GM19324 (cell line): ENCODE measurements at regions not wholly inside any gene's neighbourhood (a gene's known extent, or its start where the extent isn't known, plus 50 kb on each side); places are given as distances from the start of the nearest gene placed in this dataset.
"Not testable (repeated sequence)": the region's sequence is repeated elsewhere in the genome, so short reads cannot be mapped to it uniquely, and the experiment has no call there.

ENCODE experiments used
- ATAC-seq: cut with Tn5 transposase; IDR thresholded peaks from one replicate; pipeline ENCODE4 v1.9.1; 2021; ENCODE audit warnings: mild to moderate bottlenecking, moderate library complexity; ENCODE audit not compliant: unreplicated experiment, low FRiP score

GRCh38 chr10:28139138-28139537 is 140.3 kb upstream of the ODAD2 start:
- no peak for ATAC-seq

DNA sequence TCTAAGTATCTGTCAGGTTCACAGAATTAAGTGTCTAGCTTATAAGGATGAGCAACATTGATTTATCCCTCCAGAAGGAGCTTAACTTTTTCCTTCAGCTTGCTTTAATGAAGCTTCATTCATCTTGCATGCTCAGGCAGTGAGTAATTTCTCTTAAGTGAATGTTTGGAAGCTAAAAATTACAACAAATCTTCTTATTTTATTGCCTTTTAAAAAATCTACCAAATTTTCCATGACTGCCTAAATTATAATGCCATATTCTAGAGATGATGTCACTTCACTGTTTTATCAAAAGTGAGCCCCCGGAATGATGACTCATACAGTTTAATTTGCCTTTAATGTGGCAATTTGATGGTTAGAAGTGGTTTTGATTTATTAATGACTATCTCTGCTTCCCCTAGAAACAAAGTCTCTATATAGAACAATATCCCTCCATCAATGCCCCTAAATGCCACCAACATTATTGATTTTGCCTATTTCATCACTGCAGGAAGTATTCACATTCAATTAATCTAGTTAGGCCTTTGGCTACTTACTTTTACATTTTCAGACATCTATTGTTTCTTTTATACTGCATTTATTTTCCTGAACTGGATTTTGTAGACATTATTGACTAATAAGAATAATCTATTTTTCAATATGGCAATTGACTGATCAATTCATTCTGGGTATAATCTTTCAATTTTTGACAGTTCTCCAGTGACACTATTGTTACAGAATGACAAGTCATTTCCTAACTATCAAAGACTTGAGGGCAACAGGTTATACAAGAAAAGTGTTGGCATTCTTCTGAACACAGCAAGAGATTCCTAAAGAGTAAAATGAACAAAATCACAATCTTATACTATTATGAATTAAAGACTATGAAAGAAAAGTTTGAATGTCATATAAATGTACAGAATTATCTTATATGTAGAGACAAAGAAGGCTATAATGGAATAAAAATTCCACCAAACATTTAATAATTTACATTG is 139.3 kb upstream of the ODAD2 start:
- ATAC-seq: no peak

DNA sequence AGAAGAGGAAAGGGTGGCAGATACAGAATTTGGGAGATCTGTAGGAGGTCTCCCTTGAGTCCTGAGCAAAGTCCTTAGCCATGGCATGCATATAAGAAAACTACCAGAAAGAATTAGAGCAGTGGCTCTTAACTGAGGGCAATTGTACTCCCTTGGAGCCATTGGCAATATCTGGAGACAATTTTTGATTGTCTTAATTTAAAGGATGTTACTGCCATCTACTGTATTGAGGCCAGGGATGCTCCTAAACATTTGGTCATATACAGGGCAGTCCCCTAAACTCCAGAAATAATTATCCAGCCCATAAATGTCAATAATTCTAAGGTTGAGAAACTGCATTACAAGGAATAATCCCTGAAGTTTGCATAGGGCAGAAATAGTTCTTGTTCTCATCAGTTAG is 136.4 kb upstream of the ODAD2 start:
- no peak for ATAC-seq

DNA sequence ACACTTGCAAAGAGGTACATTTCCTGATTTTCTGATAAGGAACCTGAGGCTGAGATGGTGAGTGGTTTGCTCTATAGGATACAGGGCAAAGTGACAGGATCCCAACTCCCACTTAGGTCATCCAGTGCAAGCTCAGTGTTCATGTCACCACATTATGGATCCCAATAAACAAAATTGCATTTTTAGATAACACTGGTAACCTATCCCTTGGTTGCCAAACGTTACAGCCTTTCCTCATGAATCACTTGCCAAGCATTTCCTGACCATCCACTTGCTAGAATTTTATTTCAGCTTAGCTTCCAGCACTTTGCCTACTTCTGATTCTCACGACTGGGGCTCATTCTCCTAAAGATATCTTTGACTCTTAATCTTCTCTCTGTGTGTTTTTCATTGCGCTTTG is 131.4 kb upstream of the ODAD2 start:
- no peak for ATAC-seq

DNA sequence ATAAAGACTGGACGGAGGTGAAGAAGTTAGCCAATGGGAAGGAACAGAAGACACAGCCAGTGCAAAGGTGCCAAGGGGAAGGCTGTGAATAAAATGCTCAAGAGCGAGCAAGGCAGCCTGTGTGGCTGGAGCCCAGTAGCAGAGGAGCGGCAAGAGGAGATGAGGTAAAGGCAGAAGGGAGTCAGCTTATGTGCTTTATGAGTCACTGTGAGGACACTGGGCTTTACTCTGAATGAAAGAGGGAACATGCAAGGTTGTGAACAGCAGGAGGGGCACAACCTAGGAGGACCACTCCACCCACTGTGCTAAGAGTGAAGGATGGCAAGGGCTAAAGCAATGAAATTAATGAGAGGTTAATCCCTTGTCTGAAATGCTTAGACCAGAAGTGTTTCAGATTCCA is 129.0 kb upstream of the ODAD2 start:
- ATAC-seq: no peak

DNA sequence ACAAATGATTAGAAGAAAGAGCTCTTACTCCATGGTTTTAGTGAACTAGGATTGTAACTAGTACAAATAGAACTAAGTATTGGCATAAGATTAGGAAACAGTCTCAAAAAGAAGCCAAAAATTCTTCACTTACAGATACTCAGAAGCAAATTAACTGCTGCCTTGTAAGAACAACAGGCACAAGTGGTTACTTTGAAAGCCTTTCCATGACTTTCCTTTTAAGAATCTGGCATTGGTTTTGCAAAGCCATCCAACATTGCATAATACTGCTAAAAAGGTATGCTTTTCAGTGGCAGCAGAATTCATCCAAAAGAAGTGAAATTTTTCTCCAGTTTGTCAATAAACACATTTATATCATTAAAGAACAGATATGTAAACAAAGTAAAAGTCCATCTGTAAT is 126.8 kb upstream of the ODAD2 start:
- no peak for ATAC-seq

- no peak for ATAC-seq
Observed at GRCh38 chr10:28120795-28121194, 121.9 kb upstream of the ODAD2 start.

- no peak for ATAC-seq
Observed at GRCh38 chr10:28120043-28120749, 121.3 kb upstream of the ODAD2 start.

GRCh38 chr10:28118985-28119628 is 120.2 kb upstream of the ODAD2 start:
- ATAC-seq: no peak

GRCh38 chr10:28113202-28113601 is 114.3 kb upstream of the ODAD2 start:
- ATAC-seq: no peak

GRCh38 chr10:28111712-28112111 is 112.8 kb upstream of the ODAD2 start:
- ATAC-seq: no peak

DNA sequence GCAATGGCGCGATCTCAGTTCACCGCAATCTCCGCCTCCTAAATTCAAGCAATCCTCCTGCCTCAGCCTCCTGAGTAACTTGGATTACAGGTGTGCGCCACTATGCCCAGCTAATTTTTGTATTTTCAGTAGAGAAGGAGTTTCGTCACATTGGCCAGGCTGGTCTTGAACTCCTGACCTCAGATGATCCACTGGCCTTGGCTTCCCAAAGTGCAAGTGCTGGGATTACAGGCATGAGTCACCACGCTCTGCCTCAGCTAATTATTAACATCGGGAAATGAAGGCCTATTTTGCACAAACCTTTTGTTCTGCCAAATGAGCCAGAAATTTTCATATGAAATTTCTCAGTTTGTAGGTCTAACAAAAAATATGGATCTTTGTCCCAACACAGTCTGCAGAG is 106.7 kb upstream of the ODAD2 start:
- ATAC-seq: no peak

GRCh38 chr10:28097633-28098032 is 98.8 kb upstream of the ODAD2 start:
- no peak for ATAC-seq

- no peak for ATAC-seq
Observed at GRCh38 chr10:28095791-28096378, 97.0 kb upstream of the ODAD2 start.

DNA sequence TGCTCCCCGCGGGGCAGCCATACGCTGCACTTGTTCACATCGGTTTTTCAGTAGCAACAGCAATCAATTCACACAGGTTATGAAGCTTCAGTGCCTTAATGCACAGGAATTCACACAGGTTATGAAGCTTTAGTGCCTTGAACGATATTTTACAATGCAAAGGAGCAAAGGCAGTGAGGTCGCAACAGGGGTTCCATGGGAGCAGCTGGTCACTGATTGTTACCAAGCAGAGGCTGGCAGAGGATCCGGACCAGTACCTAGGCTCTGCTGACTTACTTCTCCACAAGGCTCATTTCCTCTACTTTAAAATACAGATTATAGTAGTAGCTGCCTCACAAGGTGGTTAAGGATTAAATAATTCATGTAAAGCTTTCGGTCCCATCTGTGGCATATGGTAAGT is 95.2 kb upstream of the ODAD2 start:
- ATAC-seq: no peak

DNA sequence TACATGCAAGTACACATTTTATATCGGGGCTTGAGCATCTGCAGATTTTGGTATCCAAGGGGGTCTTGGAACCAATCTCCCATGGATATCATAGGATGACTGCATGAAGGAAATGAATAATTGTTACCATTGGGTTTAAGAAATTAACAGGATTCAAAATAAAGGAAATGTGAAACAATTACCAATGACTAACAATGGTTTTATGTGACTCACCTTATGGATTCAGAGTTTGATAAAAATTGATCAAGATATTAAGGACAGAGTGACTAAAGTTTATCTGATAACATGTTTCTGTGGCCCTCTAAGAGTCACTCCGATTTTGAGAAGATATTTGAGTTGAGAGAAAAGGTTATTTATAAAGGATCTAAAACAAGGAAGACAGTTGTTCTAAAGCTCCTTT is 93.0 kb upstream of the ODAD2 start:
- ATAC-seq: no peak

DNA sequence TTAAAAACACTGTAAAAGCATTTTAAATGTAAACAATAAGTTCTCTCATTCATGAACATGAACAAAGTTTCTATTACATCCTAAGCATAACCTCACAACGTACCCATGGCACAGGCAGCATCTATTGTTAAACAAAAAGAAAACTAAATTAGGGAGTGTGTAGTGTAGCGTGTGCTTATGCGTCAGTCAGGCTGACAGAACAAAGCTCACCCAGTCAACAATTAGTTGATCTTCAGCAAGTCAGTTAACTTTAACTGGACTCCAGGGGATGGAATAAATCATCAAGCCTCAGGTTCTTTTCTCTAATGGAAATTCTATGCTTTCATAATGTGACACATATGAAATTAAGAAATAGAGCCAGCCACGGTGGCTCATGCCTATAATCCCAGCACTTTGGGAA is 91.6 kb upstream of the ODAD2 start:
- ATAC-seq: no peak

GRCh38 chr10:28089467-28089866 is 90.6 kb upstream of the ODAD2 start:
- ATAC-seq: no peak

GRCh38 chr10:28087661-28088351 is 88.9 kb upstream of the ODAD2 start:
- no peak for ATAC-seq

DNA sequence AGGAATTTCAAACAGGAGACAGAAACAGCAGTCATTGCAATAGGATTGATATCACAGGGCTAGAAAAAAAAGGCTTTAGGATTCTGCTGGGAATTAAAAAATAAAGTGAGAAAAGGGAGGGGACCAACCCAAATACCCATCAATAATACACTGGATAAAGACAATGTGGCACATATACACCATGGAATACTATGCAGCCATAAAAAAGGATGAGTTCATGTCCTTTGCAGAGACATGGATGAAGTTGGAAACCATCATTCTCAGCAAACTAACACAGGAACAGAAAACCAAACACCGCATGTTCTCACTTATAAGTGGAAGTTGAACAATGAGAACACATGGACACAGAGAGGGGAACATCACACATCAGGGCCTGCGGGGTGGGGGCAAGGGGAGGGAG is 86.9 kb upstream of the ODAD2 start:
- not testable (repeated sequence) for ATAC-seq
